Stimulated activated CD8-positive, alpha-beta memory T cell treated with anti-CD3 and anti-CD28 coated beads, Interleukin-15, amount 100 ng/mL, for 24 hours (primary cell): ENCODE measurements at regions not wholly inside any gene's neighbourhood (a gene's known extent, or its start where the extent isn't known, plus 50 kb on each side); places are given as distances from the start of the nearest gene placed in this dataset.
"Not testable (repeated sequence)": the region's sequence is repeated elsewhere in the genome, so short reads cannot be mapped to it uniquely, and the experiment has no call there.

Experiments
- DNase-seq: peaks from one replicate; pipeline ENCODE4 v3.0.0-alpha.2; 2020; ENCODE audit warnings: low read depth

DNA sequence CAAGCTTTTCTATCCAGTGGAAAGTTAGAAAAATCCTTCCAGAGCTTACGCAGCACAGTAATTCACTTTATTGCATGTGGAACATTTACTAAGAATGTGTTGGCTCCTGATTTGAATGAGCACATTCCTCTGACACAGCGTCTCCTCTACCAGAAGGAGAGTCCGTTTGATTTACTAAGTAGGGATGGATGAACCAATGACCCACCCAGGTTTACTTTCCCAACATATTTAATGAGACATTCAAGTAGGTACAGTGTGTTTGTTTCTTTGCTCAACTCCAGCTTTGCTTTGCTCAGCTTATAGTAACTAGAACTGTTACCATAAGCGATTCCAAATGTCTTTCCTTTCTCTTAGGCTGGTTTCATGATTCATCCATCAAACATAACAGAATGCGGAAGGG is 161.7 kb downstream of the SMARCA1 start:
- no peak for DNase-seq

- DNase-seq = peak; percentile 0
Observed at GRCh38 chrX:129360175-129360574, 163.1 kb downstream of the SMARCA1 start.

- DNase-seq = no peak
Observed at GRCh38 chrX:129359269-129359668, 164.0 kb downstream of the SMARCA1 start.

- not testable (repeated sequence) for DNase-seq
Observed at GRCh38 chrX:129357428-129357827, 165.9 kb downstream of the SMARCA1 start.

GRCh38 chrX:129347291-129347690 is 176.0 kb downstream of the SMARCA1 start:
- DNase-seq = no peak

DNA sequence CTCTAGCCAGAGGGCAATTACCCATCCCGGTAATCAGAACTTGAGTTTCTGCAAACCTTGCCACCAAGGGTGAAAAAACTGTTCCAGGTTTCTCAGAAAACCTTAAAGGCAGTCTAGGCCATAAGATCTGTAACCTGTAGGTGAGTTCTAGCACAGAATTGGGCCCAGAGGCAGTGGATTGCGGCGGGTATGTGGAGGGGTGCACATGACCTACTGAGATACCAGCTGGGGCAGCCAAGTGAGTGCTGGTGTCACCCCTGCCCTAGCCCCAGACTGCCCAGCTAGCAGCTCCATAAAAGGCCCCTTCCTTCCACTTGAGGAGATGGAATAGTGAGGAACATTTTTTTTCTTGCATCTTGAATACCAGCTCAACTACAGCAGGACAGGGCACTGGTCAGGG is 176.7 kb downstream of the SMARCA1 start:
- no peak for DNase-seq

DNA sequence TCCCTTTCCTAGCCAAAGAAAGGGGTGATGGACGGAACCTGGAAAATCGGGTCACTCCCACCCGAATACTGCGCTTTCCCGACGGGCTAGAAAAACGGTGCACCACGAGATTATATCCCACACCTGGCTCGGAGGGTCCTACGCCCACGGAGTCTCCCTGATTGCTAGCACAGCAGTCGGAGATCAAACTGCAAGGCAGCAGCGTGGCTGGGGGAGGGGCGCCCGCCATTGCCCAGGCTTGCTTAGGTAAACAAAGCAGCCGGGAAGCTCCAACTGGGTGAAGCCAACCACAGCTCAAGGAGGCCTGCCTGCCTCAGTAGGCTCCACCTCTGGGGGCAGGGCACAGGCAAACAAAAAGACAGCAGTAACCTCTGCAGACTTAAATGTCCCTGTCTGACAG is 186.0 kb downstream of the SMARCA1 start:
- not testable (repeated sequence) for DNase-seq

DNA sequence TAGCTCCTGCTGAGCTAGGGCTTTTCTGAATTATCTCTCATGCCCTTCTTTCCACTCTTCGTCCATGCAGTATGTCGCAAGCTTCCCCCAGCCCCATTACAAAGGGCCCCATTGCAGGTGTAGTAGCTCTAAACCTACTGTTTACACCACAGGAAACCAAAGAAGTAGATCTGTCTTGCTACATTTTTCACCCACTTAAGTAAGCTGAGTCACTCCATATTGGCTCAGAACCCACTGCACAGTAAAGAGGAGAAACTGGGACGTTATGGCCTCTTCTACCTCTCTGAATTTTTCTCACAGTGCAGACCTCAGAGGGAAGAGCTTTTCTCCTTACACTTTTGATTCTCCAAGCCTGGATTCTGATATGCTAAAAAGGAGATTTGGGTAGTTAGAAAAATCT is 200.2 kb downstream of the SMARCA1 start:
- no peak for DNase-seq

GRCh38 chrX:129318375-129318774 is 204.9 kb downstream of the SMARCA1 start:
- no peak for DNase-seq

GRCh38 chrX:129316461-129316860 is 206.8 kb downstream of the SMARCA1 start:
- DNase-seq = no peak

- DNase-seq = no peak
Observed at GRCh38 chrX:129310000-129310399, 213.3 kb downstream of the SMARCA1 start.

DNA sequence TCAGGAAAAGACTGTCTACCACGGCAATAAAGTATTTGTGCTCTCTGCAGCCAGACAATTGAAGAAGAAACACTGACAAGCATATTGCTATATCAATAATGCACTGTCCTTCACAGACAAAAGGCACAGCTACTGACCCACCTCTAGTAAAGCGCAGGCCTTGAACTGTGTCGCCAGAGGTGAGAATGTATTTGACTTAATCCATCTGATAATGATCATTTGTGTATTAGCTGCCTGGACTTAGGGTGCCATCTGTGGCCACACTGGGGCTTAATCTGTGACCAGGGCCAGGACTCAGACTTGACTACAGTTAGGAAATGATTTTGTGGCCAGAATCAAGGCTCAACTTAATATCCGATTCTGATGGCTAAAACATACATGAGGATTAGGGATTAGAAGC is 260.4 kb downstream of the SMARCA1 start:
- no peak for DNase-seq

DNA sequence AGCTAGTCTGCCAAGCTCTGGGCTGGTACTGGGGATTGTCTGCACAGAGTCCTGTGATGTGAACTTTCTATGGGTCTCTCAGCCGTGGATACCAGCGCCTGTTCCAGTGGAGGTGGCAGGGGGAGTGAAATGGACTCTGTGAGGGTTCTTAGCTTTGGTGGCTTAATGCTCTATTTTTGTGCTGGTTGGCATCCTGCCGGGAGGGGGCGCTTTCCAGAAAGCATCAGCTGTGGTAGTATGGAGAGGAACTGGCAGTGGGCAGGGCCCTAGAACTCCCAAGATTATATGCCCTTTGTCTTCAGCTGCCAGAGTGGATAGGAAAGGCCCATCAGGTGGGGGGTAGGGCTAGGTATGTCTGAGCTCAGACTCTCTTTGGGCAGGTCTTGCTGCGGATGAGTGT is 267.8 kb downstream of the SMARCA1 start:
- DNase-seq = not testable (repeated sequence)

DNA sequence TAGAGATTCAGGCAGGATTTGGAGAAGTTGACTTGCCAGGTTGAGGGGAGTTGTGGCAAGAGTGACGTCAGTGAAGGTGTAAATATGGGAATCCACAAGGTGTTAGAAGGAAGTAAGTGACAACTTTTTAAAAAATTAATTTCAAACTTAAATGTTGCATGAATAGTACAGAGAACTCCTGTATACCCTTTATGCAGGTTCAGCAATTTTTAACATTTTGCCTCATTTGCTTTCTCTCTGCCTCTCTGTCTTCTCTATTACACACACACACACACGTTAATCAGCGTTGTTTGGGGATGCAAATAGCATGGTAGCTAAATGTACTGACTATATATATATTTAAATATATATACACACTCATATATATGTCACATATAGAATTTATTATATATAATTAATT is 273.7 kb downstream of the SMARCA1 start:
- no peak for DNase-seq

- no peak for DNase-seq
Observed at GRCh38 chrX:129247642-129248041, 275.6 kb downstream of the SMARCA1 start.

DNA sequence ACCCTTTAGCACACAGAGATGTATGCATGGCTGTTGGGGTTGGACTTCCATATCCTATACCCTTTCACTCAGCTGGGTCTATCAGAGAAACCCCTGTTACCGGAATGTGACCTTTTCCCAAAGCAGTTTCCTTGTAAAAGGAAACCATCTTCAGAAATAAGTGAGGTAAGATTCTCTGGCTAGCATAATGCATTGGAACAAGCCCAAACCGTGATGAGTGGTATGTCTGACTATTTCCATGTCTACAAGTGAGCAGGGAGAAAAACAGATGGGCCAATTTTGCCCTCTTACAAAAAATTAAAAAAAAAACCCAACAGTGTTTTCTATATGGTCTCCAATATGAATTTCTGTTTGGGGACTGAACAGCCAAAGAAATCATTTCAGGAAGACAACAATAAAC is 283.9 kb downstream of the SMARCA1 start:
- no peak for DNase-seq

DNA sequence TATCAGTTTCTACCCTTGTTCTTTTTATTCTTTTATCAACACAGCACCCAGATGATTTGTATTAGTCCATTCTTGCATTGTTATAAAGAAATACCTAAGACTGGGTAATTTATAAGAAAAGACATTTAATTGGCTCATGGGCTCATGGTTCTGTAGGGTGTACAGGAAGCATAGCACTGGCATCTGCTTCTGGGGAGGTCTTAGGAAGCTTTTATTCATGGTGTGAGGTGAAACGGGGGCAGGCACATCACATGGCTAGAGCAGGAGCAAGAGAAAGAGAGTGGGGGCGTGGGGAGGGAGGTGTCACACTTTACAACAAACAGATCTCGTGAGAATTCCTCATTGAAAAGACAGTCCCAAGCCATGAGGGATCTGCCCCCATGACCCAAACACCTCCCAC is 285.3 kb downstream of the SMARCA1 start:
- DNase-seq = no peak

DNA sequence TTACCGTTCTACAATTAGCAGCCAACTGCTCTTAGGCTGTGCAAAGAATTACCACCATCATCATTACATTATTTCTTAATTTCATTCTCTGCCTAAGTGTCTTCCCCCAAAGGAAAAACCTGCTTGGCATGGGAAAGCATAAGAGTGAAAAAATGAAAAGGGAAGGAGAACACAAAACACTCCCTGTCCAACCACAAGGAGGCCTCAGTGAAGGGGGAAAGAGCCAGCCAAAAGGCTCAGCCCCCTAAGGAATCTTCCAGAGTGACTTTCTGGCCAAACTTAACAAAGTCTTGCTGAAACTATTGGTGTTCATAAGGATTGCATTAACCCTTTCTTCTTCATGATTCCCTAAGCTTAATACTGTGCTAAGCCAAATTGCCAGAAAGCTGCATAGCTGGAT is 287.4 kb downstream of the SMARCA1 start:
- no peak for DNase-seq

GRCh38 chrX:129233786-129234185 is 289.5 kb downstream of the SMARCA1 start:
- no peak for DNase-seq

DNA sequence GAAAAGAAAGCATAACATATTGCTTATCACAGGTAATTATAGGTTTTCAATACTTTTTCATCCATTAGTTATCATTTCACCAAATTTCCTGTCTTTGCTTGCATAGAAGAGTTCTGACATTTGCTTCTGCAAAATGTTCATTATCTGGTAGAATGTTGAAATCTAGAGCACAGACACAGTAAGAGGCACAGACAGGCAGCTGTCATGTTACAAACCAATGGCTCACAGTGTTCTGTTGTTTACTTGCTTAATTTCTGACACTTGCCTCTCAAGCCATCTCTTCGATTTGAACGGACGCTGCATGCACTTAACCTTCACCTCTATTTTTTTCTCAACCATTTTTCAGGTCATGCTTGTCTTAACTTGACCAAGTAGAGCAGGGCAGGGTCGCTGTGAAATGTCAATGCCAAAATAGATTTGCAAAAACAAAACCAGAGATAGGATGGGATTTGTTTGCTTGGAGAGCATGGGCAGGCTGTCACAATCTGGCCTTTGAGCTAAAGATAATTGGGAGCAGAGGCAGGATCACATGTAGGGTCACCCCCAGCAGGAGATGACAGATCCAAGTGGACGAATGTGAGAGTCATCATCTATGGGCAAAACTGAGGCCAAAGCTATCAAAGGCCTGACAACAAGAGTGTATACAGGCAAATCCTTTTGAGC is 292.3 kb downstream of the SMARCA1 start:
- DNase-seq = no peak

GRCh38 chrX:129230168-129230567 is 293.1 kb downstream of the SMARCA1 start:
- DNase-seq = no peak

DNA sequence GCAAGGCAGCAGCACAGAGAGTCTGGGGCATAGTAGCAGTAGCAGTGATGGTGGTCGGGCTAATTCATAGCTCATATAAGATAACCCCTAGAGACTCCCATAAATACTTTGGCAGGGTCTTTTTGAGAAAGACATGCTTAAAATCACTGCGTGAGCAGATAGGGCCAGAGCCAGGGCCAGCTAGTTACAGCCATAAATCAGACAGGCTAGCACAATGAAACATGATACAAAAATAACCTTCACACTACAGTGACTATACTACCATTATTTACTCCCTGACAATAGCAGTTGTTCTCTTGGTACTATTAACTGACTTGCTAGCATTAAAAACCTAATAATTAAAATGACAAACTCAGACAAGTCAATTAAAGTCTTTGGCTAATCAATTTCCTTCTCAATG is 295.9 kb downstream of the SMARCA1 start:
- DNase-seq = no peak

DNA sequence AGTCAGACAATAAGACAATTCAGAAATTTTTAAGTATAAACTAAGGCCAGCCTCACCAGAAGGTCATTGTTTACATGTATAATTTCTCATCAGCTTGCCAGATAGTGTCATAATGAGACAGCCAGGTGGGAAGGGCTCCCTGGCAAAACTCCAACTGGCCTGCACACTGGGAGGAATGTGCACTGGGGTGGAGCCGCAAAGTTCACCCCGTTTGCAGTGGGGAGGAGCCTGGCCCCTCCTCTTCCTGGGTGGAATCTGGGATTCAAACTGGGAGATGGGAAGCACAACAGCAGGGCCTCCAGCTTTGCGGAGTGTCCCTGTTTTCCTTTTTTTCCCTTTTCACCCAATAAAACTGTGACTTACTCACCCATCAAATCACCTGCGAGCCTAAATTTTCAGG is 329.9 kb downstream of the SMARCA1 start:
- DNase-seq = no peak

GRCh38 chrX:129188231-129188630 is 335.1 kb downstream of the SMARCA1 start:
- no peak for DNase-seq

GRCh38 chrX:129176710-129177109 is 346.6 kb downstream of the SMARCA1 start:
- no peak for DNase-seq
